RWPE1 (cell line): ENCODE measurements at regions not wholly inside any gene's neighbourhood (a gene's known extent, or its start where the extent isn't known, plus 50 kb on each side); places are given as distances from the start of the nearest gene placed in this dataset.

ENCODE experiments used
- CTCF ChIA-PET: fragments of 350-600 bp; sonication (Branson Sonifier 250); formaldehyde crosslinking; extraction: SDS; loops from one replicate; lab custom pipeline; 2021; lab: Yijun Ruan, JAX
- POLR2A ChIA-PET: fragments of 400-600 bp; formaldehyde crosslinking; extraction: SDS; loops from one replicate; lab custom pipeline; 2020; ENCODE audit warnings: antibody characterized with exemption; ENCODE audit not compliant: low non-redundant PET; lab: Yijun Ruan, JAX
- DNase-seq: peaks from one replicate; pipeline ENCODE4 v3.0.0; 2012; ENCODE audit warnings: low spot score
- H3K27ac ChIP-seq: fragments of 450-650 bp; 2 replicates; pipeline ENCODE4 v1.5.1; 2017
- CTCF ChIP-seq: fragments of 450-650 bp; conservative IDR thresholded peaks from 2 replicates; pipeline ENCODE4 v1.5.1; 2017; ENCODE audit warnings: low read depth, mild to moderate bottlenecking

GRCh38 chr5:133714161-133714915 is 102.0 kb upstream of the FSTL4 start:
- no peak overlapping the region for H3K27ac ChIP-seq
- TF ChIP-seq CTCF: no peak
- no peak for DNase-seq
- POLR2A ChIA-PET: no interaction called here
- CTCF ChIA-PET: interaction anchor here (1.4 kb wide), 1 partner anchor 32 kb away, joined by 6 read pairs; no protein-coding TSS in a partner anchor

- TF ChIP-seq CTCF: no peak
- ChIA-PET POLR2A (no interaction called here), CTCF (interaction anchor here (1.4 kb wide), 1 partner anchor 33 kb away, joined by 6 read pairs; no protein-coding TSS in a partner anchor)
- no peak overlapping the region for H3K27ac ChIP-seq
- DNase-seq: no peak
Measured at GRCh38 chr5:133713751-133714150, 101.4 kb upstream of the FSTL4 start.

- TF ChIP-seq CTCF: no peak
- no peak for DNase-seq
- H3K27ac ChIP-seq: no peak overlapping the region
- POLR2A ChIA-PET: no interaction called here
- CTCF ChIA-PET: interaction anchor here (1.4 kb wide), 1 partner anchor 33 kb away, joined by 6 read pairs; no protein-coding TSS in a partner anchor
Measured at GRCh38 chr5:133713209-133713608, 100.9 kb upstream of the FSTL4 start.

- TF ChIP-seq CTCF: no peak
- H3K27ac ChIP-seq: no peak overlapping the region
- CTCF ChIA-PET: interaction anchor here (1.4 kb wide), 1 partner anchor 34 kb away, joined by 6 read pairs; no protein-coding TSS in a partner anchor
Measured at GRCh38 chr5:133712562-133712961, 100.2 kb upstream of the FSTL4 start.

GRCh38 chr5:133709209-133709725 is 96.9 kb upstream of the FSTL4 start:
- no peak overlapping the region for H3K27ac ChIP-seq
- CTCF ChIA-PET: interaction anchor here (1.2 kb wide), 1 partner anchor 160 kb away, joined by 3 read pairs; no protein-coding TSS in a partner anchor
- DNase-seq: no peak
- POLR2A ChIA-PET: no interaction called here
- no peak for TF ChIP-seq CTCF

More at GRCh38 chr5:133712562-133712961, 100.2 kb upstream of the FSTL4 start:
- POLR2A ChIA-PET: no interaction called here
- DNase-seq: no peak

GRCh38 chr5:133708331-133708850 is 96.0 kb upstream of the FSTL4 start:
- POLR2A ChIA-PET: no interaction called here
- CTCF ChIA-PET: interaction anchor here (1.2 kb wide), 1 partner anchor 161 kb away, joined by 3 read pairs; no protein-coding TSS in a partner anchor
- no peak overlapping the region for H3K27ac ChIP-seq
- TF ChIP-seq CTCF: no peak
- no peak for DNase-seq
